Astrocyte (in vitro differentiated cells and primary cell): ENCODE measurements at regions not wholly inside any gene's neighbourhood (a gene's known extent, or its start where the extent isn't known, plus 50 kb on each side); places are given as distances from the start of the nearest gene placed in this dataset.
A peak's percentile ranks its signal among the peaks of the same experiment; 100 is the strongest.

Source experiments
- DNase-seq: peaks from one replicate; pipeline ENCODE4 v3.0.0-alpha.2; 2010; ENCODE audit warnings: low read depth
- FAIRE-seq: peaks from 2 replicates; lab custom pipeline; 2011; peaks lifted over from hg19 to GRCh38; lab: Jason Lieb, UNC
- H2AFZ ChIP-seq: 2 replicates; pipeline ENCODE4 v1.6.0; 2012; ENCODE audit warnings: low read depth, low read length, inconsistent platforms
- H3K27ac ChIP-seq: 2 replicates; pipeline ENCODE4 v1.5.1; 2011; ENCODE audit warnings: low read depth, low read length, inconsistent platforms
- H3K27me3 ChIP-seq: 2 replicates; pipeline ENCODE4 v1.6.0; 2011; ENCODE audit warnings: low read length, inconsistent platforms; ENCODE audit not compliant: insufficient read depth
- H3K36me3 ChIP-seq: 2 replicates; pipeline ENCODE4 v1.5.1; 2011; ENCODE audit warnings: low read length, inconsistent platforms; ENCODE audit not compliant: insufficient read depth
- H3K4me1 ChIP-seq: 2 replicates; pipeline ENCODE4 v1.5.1; 2011; ENCODE audit warnings: low read length, inconsistent platforms; ENCODE audit not compliant: insufficient read depth
- H3K4me2 ChIP-seq: 2 replicates; pipeline ENCODE4 v1.6.0; 2012; ENCODE audit warnings: low read length, inconsistent platforms
- H3K4me3 ChIP-seq: 2 replicates; pipeline ENCODE4 v1.5.1; 2011; ENCODE audit warnings: low read depth, mild to moderate bottlenecking, low read length, inconsistent platforms; ENCODE audit not compliant: insufficient read depth
- H3K79me2 ChIP-seq: 2 replicates; pipeline ENCODE4 v1.6.0; 2012; ENCODE audit warnings: mild to moderate bottlenecking, low read length, inconsistent platforms; ENCODE audit not compliant: insufficient read depth
- H3K9ac ChIP-seq: 2 replicates; pipeline ENCODE4 v1.6.0; 2012; ENCODE audit warnings: mild to moderate bottlenecking, low read length, inconsistent platforms
- H3K9me3 ChIP-seq: 2 replicates; pipeline ENCODE4 v1.5.1; 2012; ENCODE audit warnings: low read depth, mild to moderate bottlenecking, low read length, inconsistent platforms; ENCODE audit not compliant: insufficient read depth
- H4K20me1 ChIP-seq: 2 replicates; pipeline ENCODE4 v1.6.0; 2012; ENCODE audit warnings: low read length, inconsistent platforms; ENCODE audit not compliant: insufficient read depth
- H3K27ac Mint-ChIP-seq: one replicate; pipeline ENCODE4 v1.8.0; 2021; ENCODE audit warnings: mild to moderate bottlenecking, mixed read lengths; ENCODE audit not compliant: unreplicated experiment
- H3K27me3 Mint-ChIP-seq: one replicate; pipeline ENCODE4 v1.8.0; 2021; ENCODE audit warnings: low read depth, mixed read lengths; ENCODE audit not compliant: unreplicated experiment
- H3K36me3 Mint-ChIP-seq: one replicate; pipeline ENCODE4 v1.8.0; 2021; ENCODE audit warnings: low read depth, mixed read lengths; ENCODE audit not compliant: unreplicated experiment
- H3K4me1 Mint-ChIP-seq: one replicate; pipeline ENCODE4 v1.8.0; 2021; ENCODE audit warnings: low read depth, mixed read lengths; ENCODE audit not compliant: unreplicated experiment
- H3K4me3 Mint-ChIP-seq: one replicate; pipeline ENCODE4 v1.8.0; 2021; ENCODE audit warnings: mild to moderate bottlenecking, moderate library complexity, mixed read lengths; ENCODE audit not compliant: unreplicated experiment
- H3K9me3 Mint-ChIP-seq: one replicate; pipeline ENCODE4 v1.8.0; 2021; ENCODE audit warnings: mild to moderate bottlenecking, mixed read lengths; ENCODE audit not compliant: unreplicated experiment
- EZH2 ChIP-seq: IDR thresholded peaks from 2 replicates; pipeline ENCODE4 v1.6.1; 2012; ENCODE audit warnings: mild to moderate bottlenecking, low read length, inconsistent platforms; ENCODE audit not compliant: insufficient read depth
- TF ChIP-seq, protein P1 (sequence below): IDR thresholded peaks from 2 replicates; pipeline ENCODE4 v1.5.1; 2011; ENCODE audit warnings: low read depth, mild to moderate bottlenecking, inconsistent platforms, low read length, moderate library complexity; ENCODE audit not compliant: insufficient read depth

DNA sequence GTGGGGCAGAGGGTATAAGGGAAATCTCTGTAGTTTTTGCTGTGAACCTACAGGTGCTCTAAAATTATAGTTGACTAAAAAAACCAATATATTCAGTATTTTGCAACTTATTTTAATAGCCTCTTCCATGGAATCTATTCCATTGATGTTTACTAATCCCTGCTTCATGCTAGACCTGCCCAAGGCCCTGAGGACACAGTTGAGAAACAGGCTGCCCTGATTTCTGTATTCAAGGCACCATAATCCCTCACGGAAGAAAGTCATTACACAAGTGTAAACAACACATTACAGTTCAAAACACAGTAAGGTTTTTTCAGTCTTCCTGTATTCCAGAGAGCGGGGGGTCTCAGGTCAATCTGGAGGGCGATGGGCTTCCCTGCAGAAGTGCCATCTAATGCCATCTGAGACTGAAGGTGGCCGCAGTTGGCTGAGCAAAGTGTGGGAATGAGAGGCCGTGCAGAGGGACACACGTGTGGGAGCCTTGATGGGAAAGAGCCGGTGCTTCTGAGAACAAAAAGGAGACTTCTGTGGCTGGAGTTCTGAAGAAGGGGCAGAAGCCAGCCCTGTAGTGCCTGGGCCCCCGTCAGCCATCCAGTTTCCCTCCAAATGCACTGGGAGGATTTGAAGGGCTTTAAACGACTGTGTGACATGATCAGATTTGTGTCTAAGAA, 146.9 kb downstream of the PTPN20 start:
- TF ChIP-seq, protein P1, sequence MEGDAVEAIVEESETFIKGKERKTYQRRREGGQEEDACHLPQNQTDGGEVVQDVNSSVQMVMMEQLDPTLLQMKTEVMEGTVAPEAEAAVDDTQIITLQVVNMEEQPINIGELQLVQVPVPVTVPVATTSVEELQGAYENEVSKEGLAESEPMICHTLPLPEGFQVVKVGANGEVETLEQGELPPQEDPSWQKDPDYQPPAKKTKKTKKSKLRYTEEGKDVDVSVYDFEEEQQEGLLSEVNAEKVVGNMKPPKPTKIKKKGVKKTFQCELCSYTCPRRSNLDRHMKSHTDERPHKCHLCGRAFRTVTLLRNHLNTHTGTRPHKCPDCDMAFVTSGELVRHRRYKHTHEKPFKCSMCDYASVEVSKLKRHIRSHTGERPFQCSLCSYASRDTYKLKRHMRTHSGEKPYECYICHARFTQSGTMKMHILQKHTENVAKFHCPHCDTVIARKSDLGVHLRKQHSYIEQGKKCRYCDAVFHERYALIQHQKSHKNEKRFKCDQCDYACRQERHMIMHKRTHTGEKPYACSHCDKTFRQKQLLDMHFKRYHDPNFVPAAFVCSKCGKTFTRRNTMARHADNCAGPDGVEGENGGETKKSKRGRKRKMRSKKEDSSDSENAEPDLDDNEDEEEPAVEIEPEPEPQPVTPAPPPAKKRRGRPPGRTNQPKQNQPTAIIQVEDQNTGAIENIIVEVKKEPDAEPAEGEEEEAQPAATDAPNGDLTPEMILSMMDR: no peak
- no peak for TF ChIP-seq EZH2
- Mint-ChIP-seq H3K4me3 (no peak overlapping the region), H3K4me1 (peaks cover 7% of the 10 kb centered on the region), H3K36me3 (peaks cover 2% of the 10 kb centered on the region), H3K9me3 (peaks cover 3% of the 10 kb centered on the region), H3K27ac (no peak overlapping the region), H3K27me3 (peaks cover 50% of the 10 kb centered on the region)
- FAIRE-seq (no peak), DNase-seq (no peak)
- H3K9me3 ChIP-seq: no peaks in the 10 kb centered on the region
- H3K27me3 ChIP-seq: peaks cover 2% of the 10 kb centered on the region
- H4K20me1 ChIP-seq: no peaks in the 10 kb centered on the region
- no peak overlapping the region for H3K4me2 ChIP-seq
- H3K36me3 ChIP-seq: no peaks in the 10 kb centered on the region
- H2AFZ ChIP-seq: no peak overlapping the region
- H3K4me1 ChIP-seq: no peaks in the 10 kb centered on the region
- no peak overlapping the region for H3K4me3 ChIP-seq
- no peak overlapping the region for H3K27ac ChIP-seq
- no peak overlapping the region for H3K9ac ChIP-seq
- H3K79me2 ChIP-seq: no peaks in the 10 kb centered on the region

DNA sequence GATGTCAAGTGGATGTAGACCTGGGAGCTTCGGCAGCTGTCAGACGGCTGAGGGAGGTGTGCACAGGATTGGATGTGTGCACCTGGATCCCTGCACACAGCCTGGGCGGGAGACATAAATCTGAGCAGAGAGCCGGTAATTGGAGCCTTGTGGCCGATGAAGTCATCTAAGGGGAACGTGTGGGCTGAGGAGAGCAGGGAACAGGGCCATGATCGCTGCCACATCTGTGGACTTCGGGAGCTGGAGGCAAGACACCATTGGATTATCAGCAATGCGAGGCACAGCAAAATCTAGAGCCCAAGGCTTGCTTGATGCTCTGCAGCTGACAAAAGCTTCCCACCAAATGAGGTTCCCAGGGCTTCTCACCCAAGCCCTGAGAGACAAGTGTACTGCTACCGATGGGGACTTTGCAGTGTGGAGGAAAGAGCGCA, 147.7 kb downstream of the PTPN20 start:
- Histone ChIP-seq H4K20me1 (no peaks in the 10 kb centered on the region), H3K9ac (no peak overlapping the region), H3K4me3 (no peak overlapping the region), H3K4me2 (no peak overlapping the region), H3K27ac (no peak overlapping the region), H3K79me2 (no peaks in the 10 kb centered on the region), H3K27me3 (peaks cover 2% of the 10 kb centered on the region), H3K4me1 (no peaks in the 10 kb centered on the region), H3K36me3 (no peaks in the 10 kb centered on the region), H3K9me3 (no peaks in the 10 kb centered on the region), H2AFZ (no peak overlapping the region)
- no peak for FAIRE-seq
- Mint-ChIP-seq H3K36me3 (peaks cover 2% of the 10 kb centered on the region), H3K27ac (no peak overlapping the region), H3K9me3 (peaks cover 3% of the 10 kb centered on the region), H3K27me3 (peaks cover 57% of the 10 kb centered on the region), H3K4me3 (no peak overlapping the region), H3K4me1 (peaks cover 7% of the 10 kb centered on the region)
- TF ChIP-seq EZH2: no peak
- TF ChIP-seq, protein P1: no peak
- peak; percentile 6 for DNase-seq

DNA sequence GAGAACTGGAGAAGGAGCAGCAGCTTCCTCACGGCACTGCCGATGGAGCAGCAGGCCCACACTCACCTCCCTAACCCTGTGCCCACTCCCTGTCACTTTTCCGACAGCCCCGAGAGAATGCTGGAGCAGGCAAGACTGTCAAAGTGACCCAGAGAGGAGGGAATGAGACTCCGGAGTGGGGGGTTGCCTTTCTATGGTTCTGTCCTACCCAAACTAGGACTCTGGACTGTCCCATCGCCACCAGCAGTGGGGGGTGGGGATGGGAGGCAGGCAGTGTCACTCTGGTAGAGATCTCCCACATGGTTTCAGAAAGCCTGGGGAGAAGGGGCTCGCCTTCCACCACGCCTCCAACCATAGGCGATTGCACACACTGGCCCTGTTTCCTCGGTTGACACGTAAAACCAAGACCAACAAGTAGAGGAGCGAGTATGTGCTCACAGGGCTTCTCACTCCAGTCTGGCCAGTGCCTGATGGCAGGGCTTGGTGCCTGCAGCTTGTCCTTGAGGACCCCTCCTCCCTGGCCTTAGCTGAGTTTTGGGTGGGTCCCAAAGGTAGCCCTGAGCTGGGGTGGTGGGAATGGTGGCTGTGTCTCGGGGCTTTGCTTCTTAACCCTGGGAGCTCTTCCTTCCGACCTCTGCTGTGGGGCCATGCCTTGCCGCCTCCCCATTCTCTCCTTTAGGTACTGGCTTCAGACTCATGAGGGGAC, 148.5 kb downstream of the PTPN20 start:
- Histone ChIP-seq H3K9me3 (no peaks in the 10 kb centered on the region), H3K9ac (no peak overlapping the region), H3K79me2 (no peaks in the 10 kb centered on the region), H3K27me3 (peaks cover 2% of the 10 kb centered on the region), H4K20me1 (no peaks in the 10 kb centered on the region), H3K4me2 (no peak overlapping the region), H3K36me3 (no peaks in the 10 kb centered on the region), H3K4me1 (no peaks in the 10 kb centered on the region), H3K4me3 (no peak overlapping the region), H3K27ac (no peak overlapping the region), H2AFZ (no peak overlapping the region)
- H3K36me3 Mint-ChIP-seq: peaks cover 2% of the 10 kb centered on the region
- TF ChIP-seq, protein P1: no peak
- no peak for TF ChIP-seq EZH2
- H3K27ac Mint-ChIP-seq: no peak overlapping the region
- H3K9me3 Mint-ChIP-seq: peaks cover 3% of the 10 kb centered on the region
- peaks cover 56% of the 10 kb centered on the region for H3K27me3 Mint-ChIP-seq
- H3K4me3 Mint-ChIP-seq: no peak overlapping the region
- peaks cover 7% of the 10 kb centered on the region for H3K4me1 Mint-ChIP-seq
- DNase-seq: no peak
- no peak for FAIRE-seq
